Motor neuron (in vitro differentiated cells): ENCODE measurements at regions not wholly inside any gene's neighbourhood (a gene's known extent, or its start where the extent isn't known, plus 50 kb on each side); places are given as distances from the start of the nearest gene placed in this dataset.
"Not testable (repeated sequence)": the region's sequence is repeated elsewhere in the genome, so short reads cannot be mapped to it uniquely, and the experiment has no call there.

Source experiments
- ATAC-seq, 8 experiments: fragments of 200-7000 bp; cut with Tn5 transposase; replicated peaks in 6 of 8; 2 replicates each; pipeline ENCODE4 v1.8.0; 2021; ENCODE audit warnings: mild to moderate bottlenecking in 8 of 8, moderate library complexity in 8 of 8
- H3K27ac ChIP-seq, 2 donors: fragments of 250-450 bp; sonication (Bioruptor Pico); 2 replicates each; pipeline ENCODE4 v1.9.0; 2021; ENCODE audit warnings: antibody characterized with exemption in 2 of 2, mild to moderate bottlenecking in 2 of 2, moderate library complexity in 1 of 2
- H3K4me1 ChIP-seq, 2 donors: fragments of 250-450 bp; sonication (Bioruptor Pico); replicated peaks in 1 of 2; 2 replicates each; pipeline ENCODE4 v1.6.1; 2021; ENCODE audit warnings: antibody characterized with exemption in 2 of 2, mild to moderate bottlenecking in 2 of 2, moderate library complexity in 1 of 2
- H3K4me3 ChIP-seq, 5 donors: fragments of 250-450 bp; sonication (Bioruptor Pico); 2 replicates each; pipeline ENCODE4 v1.9.0; 2021; ENCODE audit warnings: antibody characterized with exemption in 5 of 5, mild to moderate bottlenecking in 5 of 5, moderate library complexity in 4 of 5
- WGBS, 10 experiments: fragments of 450-650 bp; shearing (Covaris generic); methylation state at CpG; one replicate each; pipeline ENCODE4 v1.0.0; 2022; 5-methylcytosine and 5-hydroxymethylcytosine counted together
- in situ Hi-C, 9 experiments: fragments of 400-800 bp; cut with MboI; loops; one replicate each; pipeline ENCODE4 v1.15.0; 2021; ENCODE audit warnings: low sequenced_read_pairs in 9 of 9, low pct_unique_long_range_greater_than_20kb in 2 of 9; ENCODE audit not compliant: unreplicated experiment in 9 of 9

GRCh38 chr22:44639891-44640617 lies 62.0 kb upstream of the PRR5 start:
- 20 to 100% (median 80%) methylated on average over 1 of the region's 12 CpGs; no CpG with 5 or more reads in 6 of the 10 experiments for WGBS, 10 experiments
- in situ Hi-C loops = loop anchor here in 7 of 9 experiments (25.0 kb wide), 4 partner anchors 553 to 1253 kb away; partner anchors contain the start of gene PARVB (in 1 of the 7)
- Histone ChIP-seq H3K4me3 (no peak overlapping the region), H3K27ac (no peak overlapping the region), H3K4me1 (peaks cover 6 to 17% of the 10 kb centered on the region in 2 donors)
- ATAC-seq = peak in 2 of 8 experiments; percentile 19 to 22

DNA sequence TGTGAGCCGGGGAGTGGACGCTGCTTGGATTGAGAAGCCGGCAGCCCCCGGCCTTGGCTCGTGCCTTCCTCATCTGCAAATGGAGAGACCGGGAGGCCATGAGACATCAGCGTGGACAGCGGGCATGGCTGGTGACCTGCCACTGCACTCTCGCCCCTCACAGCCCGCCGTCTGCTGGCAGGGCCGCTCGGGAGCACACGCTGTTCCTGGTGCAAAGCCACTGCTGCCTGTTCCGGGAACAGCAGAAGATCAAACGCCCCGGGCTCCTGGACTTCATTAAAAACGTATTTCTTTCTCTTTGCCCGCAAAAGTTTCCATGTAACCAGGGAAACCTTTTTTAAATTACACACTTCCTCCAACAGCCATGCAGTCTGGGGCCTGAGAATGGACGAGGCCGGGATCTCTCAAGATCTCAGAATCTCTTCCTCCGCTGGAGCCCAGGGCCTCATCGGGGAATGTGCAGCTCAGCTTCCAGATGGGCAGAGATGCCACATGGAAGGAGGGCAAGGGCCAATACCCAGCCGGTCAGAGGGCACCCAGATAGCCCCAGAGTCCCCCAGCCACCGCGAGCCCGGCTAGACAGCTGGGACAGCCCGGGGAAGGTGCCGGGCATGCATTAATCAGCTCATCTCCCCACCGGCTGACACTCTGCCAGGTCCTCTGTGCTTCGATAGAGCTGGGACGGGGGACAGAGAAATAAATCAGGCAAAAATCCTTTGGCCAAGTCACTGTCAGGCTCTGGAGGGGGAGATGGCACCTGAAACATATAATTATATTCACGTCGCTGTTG lies 62.8 kb upstream of the PRR5 start:
- in situ Hi-C loops = loop anchor here in 7 of 9 experiments (25.0 kb wide), 4 partner anchors 552 to 1252 kb away; partner anchors contain the start of gene PARVB (in 1 of the 7)
- H3K27ac ChIP-seq = no peak overlapping the region
- peak; percentile 58 to 88 (median 74) for ATAC-seq

GRCh38 chr22:44636502-44637206 lies 65.3 kb upstream of the PRR5 start:
- ATAC-seq, H3K27ac ChIP-seq, H3K4me3 ChIP-seq: not testable (repeated sequence)
- peaks cover 6 to 17% of the 10 kb centered on the region in 2 donors for H3K4me1 ChIP-seq
- in situ Hi-C loops = loop anchor here in 7 of 9 experiments (25.0 kb wide), 4 partner anchors 549 to 1249 kb away; partner anchors contain the start of gene PARVB (in 1 of the 7)
- 63 to 100% (median 88%) methylated on average over 1 to 3 of the region's 3 CpGs; no CpG with 5 or more reads in 3 of the 10 experiments for WGBS, 10 experiments

More for the DNA sequence above, 62.8 kb upstream of the PRR5 start:
- peaks cover 6 to 17% of the 10 kb centered on the region in 2 donors for H3K4me1 ChIP-seq
- H3K4me3 ChIP-seq = no peak overlapping the region
- WGBS, 10 experiments = 0 to 84% (median 57%) methylated on average over 3 to 20 of the region's 34 CpGs; no CpG with 5 or more reads in 4 of the 10 experiments

GRCh38 chr22:44635567-44635966 lies 66.4 kb upstream of the PRR5 start:
- not testable (repeated sequence) for ATAC-seq, H3K4me3 ChIP-seq, H3K27ac ChIP-seq
- 50 to 90% (median 80%) methylated on average over 1 to 8 of the region's 9 CpGs; no CpG with 5 or more reads in 2 of the 10 experiments for WGBS, 10 experiments
- H3K4me1 ChIP-seq = peaks cover 6 to 17% of the 10 kb centered on the region in 2 donors
- in situ Hi-C loops = loop anchor here in 7 of 9 experiments (25.0 kb wide), 4 partner anchors 548 to 1248 kb away; partner anchors contain the start of gene PARVB (in 1 of the 7)

- in situ Hi-C loops = loop anchor here in 7 of 9 experiments (25.0 kb wide), 4 partner anchors 547 to 1247 kb away; partner anchors contain the start of gene PARVB (in 1 of the 7)
- WGBS, 10 experiments = 46 to 88% (median 61%) methylated on average over 1 to 5 of the region's 9 CpGs; no CpG with 5 or more reads in 2 of the 10 experiments
These were observed 67.3 kb upstream of the PRR5 start for GRCh38 chr22:44634426-44635321.

DNA sequence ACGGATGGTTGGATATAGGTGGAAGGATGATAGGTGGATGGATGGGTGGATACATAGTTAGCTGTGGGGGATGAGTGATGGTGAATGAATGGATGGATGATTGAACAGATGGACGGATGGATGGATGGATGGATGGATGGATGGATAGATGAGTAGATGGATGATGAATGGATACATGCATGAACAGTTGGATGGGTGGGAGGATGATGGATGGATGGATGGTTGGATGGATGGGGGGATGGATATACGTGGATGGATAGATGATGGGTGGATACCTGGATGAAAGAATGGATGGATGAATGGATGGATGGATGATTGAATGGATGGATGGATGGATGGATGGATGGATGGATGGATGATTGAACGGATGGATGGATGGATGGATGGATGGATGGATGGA lies 68.4 kb upstream of the PRR5 start:
- ATAC-seq = no peak
- WGBS, 10 experiments = 29 to 88% (median 68%) methylated on average over 2 to 4 of the region's 4 CpGs; no CpG with 5 or more reads in 1 of the 10 experiments
- no peak overlapping the region for H3K27ac ChIP-seq
- in situ Hi-C loops = loop anchor here in 7 of 9 experiments (25.0 kb wide), 4 partner anchors 546 to 1246 kb away; partner anchors contain the start of gene PARVB (in 1 of the 7)
- H3K4me3 ChIP-seq = no peak overlapping the region
- peaks cover 0 to 3% of the 10 kb centered on the region in 2 donors for H3K4me1 ChIP-seq

More at GRCh38 chr22:44634426-44635321, 67.3 kb upstream of the PRR5 start:
- no peak overlapping the region for H3K27ac ChIP-seq
- H3K4me1 ChIP-seq = peaks cover 5 to 13% of the 10 kb centered on the region in 2 donors
- no peak for ATAC-seq
- H3K4me3 ChIP-seq = no peak overlapping the region

DNA sequence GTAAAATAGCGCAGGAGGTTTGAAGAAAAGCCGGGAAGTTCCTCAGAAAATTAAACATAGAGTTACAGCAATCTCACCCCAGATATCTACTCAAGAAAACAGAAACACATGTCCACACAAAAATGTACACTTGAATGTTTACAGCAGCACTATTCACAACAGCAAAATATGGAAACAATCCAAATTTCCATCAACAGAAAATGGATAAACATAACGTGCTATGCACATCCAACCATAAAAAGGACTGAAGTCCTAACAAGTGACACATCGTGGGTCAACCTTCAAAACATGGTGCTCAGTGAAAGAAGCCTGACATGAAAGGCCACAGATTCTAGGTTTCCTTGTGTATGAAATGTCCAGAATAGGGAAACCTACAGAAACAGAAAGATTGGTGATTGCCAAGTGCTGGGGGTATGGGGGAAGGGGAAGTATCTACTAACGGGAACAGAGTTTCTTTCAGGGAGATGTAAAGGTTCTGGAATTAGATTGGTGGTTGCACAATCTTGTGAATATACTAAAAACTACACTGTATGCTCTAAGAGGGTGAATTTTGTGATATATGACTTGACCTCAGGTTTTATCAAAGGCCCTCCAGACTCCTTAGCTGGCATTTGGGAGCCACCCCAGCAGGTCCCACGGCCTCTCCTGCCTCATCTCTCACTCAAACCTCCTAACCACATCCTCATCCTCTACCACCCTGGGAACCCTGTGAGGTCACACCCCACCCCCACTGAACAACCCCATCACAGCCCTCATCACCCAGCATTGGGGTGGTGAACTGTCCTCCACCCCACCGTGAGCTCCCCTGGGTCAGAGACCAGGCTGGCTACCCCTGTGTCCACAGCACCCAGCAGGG lies 69.2 kb upstream of the PRR5 start:
- 53 to 92% (median 75%) methylated on average over 2 to 6 of the region's 7 CpGs for WGBS, 10 experiments
- in situ Hi-C loops = loop anchor here in 7 of 9 experiments (25.0 kb wide), 4 partner anchors 545 to 1245 kb away; partner anchors contain the start of gene PARVB (in 1 of the 7)

GRCh38 chr22:44630826-44631225 lies 71.2 kb upstream of the PRR5 start:
- in situ Hi-C loops = loop anchor here in 7 of 9 experiments (25.0 kb wide), 4 partner anchors 544 to 1244 kb away; partner anchors contain the start of gene PARVB (in 1 of the 7)
- Histone ChIP-seq H3K4me3 (no peak overlapping the region), H3K4me1 (peaks cover 0 to 2% of the 10 kb centered on the region in 2 donors), H3K27ac (no peak overlapping the region)
- no peak for ATAC-seq
- WGBS, 10 experiments = 20 to 80% (median 80%) methylated on average over 1 of the region's 3 CpGs; no CpG with 5 or more reads in 7 of the 10 experiments

More for the DNA sequence above, 69.2 kb upstream of the PRR5 start:
- H3K27ac ChIP-seq = no peak overlapping the region
- no peak for ATAC-seq
- H3K4me1 ChIP-seq = no peaks in the 10 kb centered on the region
- H3K4me3 ChIP-seq = no peak overlapping the region

GRCh38 chr22:44628835-44629234 lies 73.2 kb upstream of the PRR5 start:
- Histone ChIP-seq H3K27ac (no peak overlapping the region), H3K4me3 (no peak overlapping the region), H3K4me1 (peaks cover 9 to 14% of the 10 kb centered on the region in 2 donors)
- WGBS, 10 experiments = 11 to 92% (median 73%) methylated on average over 2 to 7 of the region's 9 CpGs; no CpG with 5 or more reads in 2 of the 10 experiments
- peak in 3 of 8 experiments; percentile 16 to 59 (median 22) for ATAC-seq
- in situ Hi-C loops = loop anchor here (10.0 to 25.0 kb wide), 6 partner anchors 534 to 1242 kb away; partner anchors contain the start of gene PARVB (in 1 of the 9)

- Histone ChIP-seq H3K4me1 (peaks cover 11 to 19% of the 10 kb centered on the region in 2 donors), H3K27ac (no peak overlapping the region), H3K4me3 (no peak overlapping the region)
- no peak for ATAC-seq
- in situ Hi-C loops = loop anchor here (10.0 to 25.0 kb wide), 6 partner anchors 533 to 1241 kb away; partner anchors contain the start of gene PARVB (in 1 of the 9)
- WGBS, 10 experiments = 20 to 67% methylated on average over 1 of the region's 4 CpGs; no CpG with 5 or more reads in 8 of the 10 experiments
These were observed 73.7 kb upstream of the PRR5 start for GRCh38 chr22:44628273-44628672.
